H1 (cell line): ENCODE measurements at regions not wholly inside any gene's neighbourhood (a gene's known extent, or its start where the extent isn't known, plus 50 kb on each side); places are given as distances from the start of the nearest gene placed in this dataset.
A peak's percentile ranks its signal among the peaks of the same experiment; 100 is the strongest.

Experiments used
- CTCF ChIA-PET: fragments of 300-600 bp; sonication (Branson Sonifier 250); formaldehyde crosslinking; loops from one replicate; lab custom pipeline; 2021; ENCODE audit not compliant: partially characterized antibody; lab: Charles Lee
- POLR2A ChIA-PET: fragments of 300-600 bp; sonication (Branson Sonifier 250); formaldehyde crosslinking; loops from one replicate; lab custom pipeline; 2021; ENCODE audit warnings: inconsistent platforms; ENCODE audit not compliant: partially characterized antibody; lab: Charles Lee
- DNase-seq, 2 experiments: peaks; one replicate each; pipeline versions ENCODE4 v3.0.0 to v3.0.0-alpha.2; 2010 to 2022; ENCODE audit warnings: low spot score in 2 of 2, low read depth in 1 of 2, mixed read lengths in 1 of 2
- FAIRE-seq: peaks from 2 replicates; lab custom pipeline; 2011; peaks lifted over from hg19 to GRCh38; lab: Jason Lieb, UNC
- H2AFZ ChIP-seq: 2 replicates; pipeline ENCODE4 v1.8.1; 2012; ENCODE audit warnings: low read length, inconsistent platforms
- H2AK5ac ChIP-seq: 2 replicates; pipeline ENCODE4 v1.6.1; 2013; ENCODE audit warnings: low read depth, low read length
- H2BK120ac ChIP-seq: replicated peaks from 2 replicates; pipeline ENCODE3; 2013; ENCODE audit warnings: low read depth, low read length, inconsistent platforms
- H2BK12ac ChIP-seq: 2 replicates; pipeline ENCODE4 v1.6.1; 2013; ENCODE audit warnings: low read depth, low read length
- H2BK15ac ChIP-seq: 2 replicates; pipeline ENCODE4 v1.6.1; 2013; ENCODE audit warnings: low read length
- H2BK20ac ChIP-seq: 2 replicates; pipeline ENCODE4 v1.6.1; 2013; ENCODE audit warnings: low read length
- H2BK5ac ChIP-seq: 2 replicates; pipeline ENCODE4 v1.6.1; 2013; ENCODE audit warnings: low read depth, low read length
- H3K14ac ChIP-seq: 2 replicates; pipeline ENCODE4 v1.6.1; 2013; ENCODE audit warnings: inconsistent platforms; ENCODE audit not compliant: insufficient read length
- H3K18ac ChIP-seq: 2 replicates; pipeline ENCODE4 v1.6.1; 2013; ENCODE audit warnings: low read length; ENCODE audit errors: extremely low read depth
- H3K23ac ChIP-seq: 2 replicates; pipeline ENCODE4 v1.6.1; 2013; ENCODE audit warnings: inconsistent platforms; ENCODE audit not compliant: insufficient read length
- H3K23me2 ChIP-seq: 2 replicates; pipeline ENCODE4 v1.6.1; 2013; ENCODE audit warnings: low read depth, low read length
- H3K27ac ChIP-seq: 2 replicates; pipeline ENCODE4 v1.6.1; 2011; ENCODE audit warnings: low read depth, low read length, inconsistent platforms
- H3K27me3 ChIP-seq, 4 experiments: replicated peaks in 1 of 4; 1 replicate in 1 of 4; 2 replicates in 3 of 4; pipeline versions ENCODE4 v1.6.1 to v1.8.1; 2011 to 2013; ENCODE audit warnings: low read length in 3 of 4, mild to moderate bottlenecking in 3 of 4, inconsistent platforms in 2 of 4, mixed read lengths in 2 of 4, moderate library complexity in 1 of 4; ENCODE audit not compliant: control insufficient read depth in 3 of 4, insufficient read depth in 3 of 4; ENCODE audit errors: extremely low read depth in 1 of 4
- H3K36me3 ChIP-seq, 4 experiments: 2 replicates each; pipeline versions ENCODE4 v1.6.1 to v1.8.1; 2011 to 2013; ENCODE audit warnings: mild to moderate bottlenecking in 4 of 4, low read length in 3 of 4, moderate library complexity in 2 of 4, control low read depth in 1 of 4, inconsistent platforms in 1 of 4; ENCODE audit not compliant: insufficient read depth in 4 of 4, control insufficient read depth in 2 of 4
- H3K4ac ChIP-seq: replicated peaks from 2 replicates; pipeline ENCODE3; 2013; ENCODE audit warnings: low read length, low read depth, mixed read lengths, inconsistent platforms; ENCODE audit not compliant: insufficient read length
- H3K4me1 ChIP-seq, 4 experiments: replicated peaks in 1 of 4; 1 replicate in 1 of 4; 2 replicates in 3 of 4; pipeline versions ENCODE4 v1.6.1 to v1.8.1; 2011 to 2013; ENCODE audit warnings: low read length in 3 of 4, inconsistent platforms in 2 of 4, mixed read lengths in 1 of 4; ENCODE audit not compliant: insufficient read depth in 4 of 4, control insufficient read depth in 3 of 4
- H3K4me2 ChIP-seq, 2 experiments: 2 replicates each; pipeline versions ENCODE4 v1.6.1 to v1.8.1; 2011 to 2013; ENCODE audit warnings: low read depth in 2 of 2, low read length in 2 of 2, control low read depth in 1 of 2, inconsistent platforms in 1 of 2, mild to moderate bottlenecking in 1 of 2; ENCODE audit not compliant: insufficient read depth in 1 of 2
- H3K4me3 ChIP-seq, 4 experiments: fragments of 200-600, 300-600 bp in 1 of 4; sonication (generic), shearing (Covaris generic), sonication (Bioruptor Twin) in 1 of 4; 2 replicates each; pipeline versions ENCODE4 v1.5.1 to v1.8.1; 2011 to 2016; ENCODE audit warnings: low read length in 4 of 4, low read depth in 3 of 4, control low read depth in 2 of 4, inconsistent platforms in 2 of 4, mild to moderate bottlenecking in 2 of 4, mixed read lengths in 1 of 4, moderate library complexity in 1 of 4; ENCODE audit not compliant: insufficient read depth in 2 of 4; ENCODE audit errors: extremely low read depth in 1 of 4
- H3K56ac ChIP-seq: replicated peaks from 2 replicates; pipeline ENCODE3; 2013; ENCODE audit warnings: low read depth, mild to moderate bottlenecking, mixed read lengths, low read length, inconsistent platforms; ENCODE audit not compliant: insufficient read length
- H3K79me1 ChIP-seq: 2 replicates; pipeline ENCODE4 v1.6.1; 2013; ENCODE audit warnings: low read depth, low read length, control low read depth
- H3K79me2 ChIP-seq, 2 experiments: 2 replicates each; pipeline versions ENCODE4 v1.6.1 to v1.8.1; 2012 to 2013; ENCODE audit warnings: low read length in 2 of 2, mild to moderate bottlenecking in 2 of 2, inconsistent platforms in 1 of 2; ENCODE audit not compliant: insufficient read depth in 2 of 2, control insufficient read depth in 1 of 2
- H3K9ac ChIP-seq, 4 experiments: replicated peaks in 1 of 4; 1 replicate in 1 of 4; 2 replicates in 3 of 4; pipeline versions ENCODE4 v1.6.1 to v1.8.1; 2011 to 2013; ENCODE audit warnings: low read depth in 3 of 4, low read length in 3 of 4, control low read depth in 2 of 4, mild to moderate bottlenecking in 2 of 4, moderate library complexity in 2 of 4, inconsistent platforms in 1 of 4; ENCODE audit errors: extremely low read depth in 1 of 4
- H3K9me3 ChIP-seq, 2 experiments: 2 replicates each; pipeline versions ENCODE4 v1.6.1 to v1.8.1; 2012 to 2013; ENCODE audit warnings: mild to moderate bottlenecking in 2 of 2, moderate library complexity in 2 of 2, control low read depth in 1 of 2, inconsistent platforms in 1 of 2, low read depth in 1 of 2, low read length in 1 of 2, mixed read lengths in 1 of 2; ENCODE audit not compliant: insufficient read depth in 2 of 2
- H4K20me1 ChIP-seq, 2 experiments: replicated peaks in 1 of 2; 2 replicates each; pipeline versions ENCODE3 to v1.8.1; 2011 to 2013; ENCODE audit warnings: inconsistent platforms in 2 of 2, low read length in 2 of 2, mild to moderate bottlenecking in 1 of 2; ENCODE audit not compliant: insufficient read depth in 2 of 2, control insufficient read depth in 1 of 2
- H4K5ac ChIP-seq: 2 replicates; pipeline ENCODE4 v1.6.1; 2013; ENCODE audit warnings: low read length, low read depth, mixed read lengths, inconsistent platforms; ENCODE audit not compliant: insufficient read length
- H4K8ac ChIP-seq: 2 replicates; pipeline ENCODE4 v1.8.0; 2013; ENCODE audit warnings: mild to moderate bottlenecking, moderate library complexity, low read length, inconsistent platforms; ENCODE audit not compliant: insufficient read depth; ENCODE audit errors: extremely low read depth
- H4K91ac ChIP-seq: replicated peaks from 2 replicates; pipeline ENCODE3; 2013; ENCODE audit warnings: low read length, mixed read lengths, inconsistent platforms; ENCODE audit not compliant: insufficient read length
- TAF7 ChIP-seq: optimal IDR thresholded peaks from 2 replicates; pipeline ENCODE3; 2011; ENCODE audit warnings: low read depth, mild to moderate bottlenecking, inconsistent platforms, low read length, moderate library complexity, borderline replicate concordance
- WGBS, 2 experiments: shearing (Covaris generic) in 1 of 2; methylation state at CpG; one replicate each; pipeline versions ENCODE4 v1.1.6 to v1.1.7; 2013 to 2015; ENCODE audit warnings: low lambda C conversion rate in 2 of 2, mixed read lengths in 2 of 2, inconsistent platforms in 1 of 2, low coverage in 1 of 2, missing lambda C conversion rate in 1 of 2; ENCODE audit not compliant: insufficient replicate concordance in 2 of 2, insufficient coverage in 1 of 2, insufficient read length in 1 of 2; ENCODE audit errors: extremely low coverage in 1 of 2, missing lambda C conversion rate in 1 of 2; 5-methylcytosine and 5-hydroxymethylcytosine counted together

DNA sequence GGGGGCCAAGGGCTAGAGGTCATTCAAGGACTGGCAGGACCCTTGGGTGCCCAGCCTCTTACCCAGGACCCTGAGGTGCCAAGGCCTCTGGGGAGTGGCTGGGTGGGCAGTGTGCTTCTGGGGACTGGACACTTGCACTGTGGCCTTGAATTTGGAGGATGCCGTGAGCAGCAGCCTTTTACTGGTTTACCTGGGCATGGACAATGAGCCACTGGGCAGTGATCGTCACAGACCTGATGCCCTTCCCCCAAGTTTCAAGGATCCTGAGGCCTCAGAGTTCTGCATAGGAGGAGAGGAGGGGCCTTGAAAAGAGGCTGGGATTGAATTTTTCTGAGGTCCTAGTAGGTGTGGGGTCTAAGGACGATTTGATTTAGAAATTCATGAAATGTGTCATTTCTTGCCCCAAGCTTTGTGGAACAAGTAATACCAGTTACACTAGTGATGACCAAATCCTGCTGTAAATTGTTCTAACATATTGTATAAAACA, 146.1 kb upstream of the TPM1 start:
- Histone ChIP-seq H3K4ac (peak overlapping the region; percentile 45), H3K4me3 (no peak overlapping the region), H3K36me3 (no peaks in the 10 kb centered on the region), H3K79me1 (no peaks in the 10 kb centered on the region), H3K23ac (no peak overlapping the region), H3K27ac (no peak overlapping the region), H4K8ac (no peak overlapping the region; the same call in 1 of the 2 replicates), H2BK12ac (peak overlapping the region; percentile 85; the same call in 1 of the 2 replicates), H3K18ac (peak overlapping the region; percentile 88), H2BK120ac (peak overlapping the region; percentile 77), H3K9ac (peak overlapping the region in 2 of 4 experiments; percentile 20 to 33; a peak in 1 of 7 replicates), H2AK5ac (peak overlapping the region; percentile 47; the same call in 1 of the 2 replicates), H2AFZ (no peak overlapping the region), H3K14ac (no peak overlapping the region), H3K9me3 (no peaks in the 10 kb centered on the region), H2BK20ac (peak overlapping the region; percentile 57; the same call in 1 of the 2 replicates), H3K56ac (no peak overlapping the region), H3K79me2 (no peaks in the 10 kb centered on the region), H4K91ac (peak overlapping the region; percentile 61), H3K4me2 (peak overlapping the region in 1 of 2 experiments; percentile 13; a peak in 1 of 4 replicates), H3K4me1 (peaks cover 8 to 16% (median 11%) of the 10 kb centered on the region in 4 experiments), H2BK5ac (peak overlapping the region; percentile 57; the same call in 1 of the 2 replicates), H2BK15ac (peak overlapping the region; percentile 55; the same call in 1 of the 2 replicates), H3K27me3 (no peaks in the 10 kb centered on the region), H4K5ac (peak overlapping the region; percentile 51), H3K23me2 (no peaks in the 10 kb centered on the region), H4K20me1 (no peaks in the 10 kb centered on the region)
- FAIRE-seq: no peak
- POLR2A ChIA-PET: interaction anchor here (0.7 to 2.2 kb wide), 3 partner anchors 19 to 152 kb away, joined by 3 to 4 read pairs (median 3); no protein-coding TSS in a partner anchor
- DNase-seq: no peak
- CTCF ChIA-PET: interaction anchor here (0.7 to 0.8 kb wide), 3 partner anchors 49 to 122 kb away, joined by 3 read pairs; no protein-coding TSS in a partner anchor
- 72% methylated on average over 3 of the region's 3 CpGs; no CpG with 5 or more reads in 1 of the 2 experiments for WGBS, 2 experiments
- peak; percentile 24 for TF ChIP-seq TAF7
